PC-9 (cell line): ENCODE measurements at regions not wholly inside any gene's neighbourhood (a gene's known extent, or its start where the extent isn't known, plus 50 kb on each side); places are given as distances from the start of the nearest gene placed in this dataset.

Experiments used
- BruUV-seq: library from RNA; stranded (reverse); fragments of 400-500 nt; replicated peaks from 2 replicates; lab custom pipeline; 2021; lab: Mats Ljungman, UMichigan
- CTCF ChIA-PET: fragments of 300-600 bp; sonication (Branson Sonifier 250); formaldehyde crosslinking; loops from one replicate; lab custom pipeline; 2022; ENCODE audit warnings: antibody characterized with exemption; lab: Charles Lee
- POLR2A ChIA-PET: fragments of 300-600 bp; sonication (Branson Sonifier 250); formaldehyde crosslinking; loops from one replicate; lab custom pipeline; 2022; ENCODE audit warnings: antibody characterized with exemption; ENCODE audit not compliant: unreplicated experiment; lab: Charles Lee
- DNase-seq, 2 experiments: peaks; one replicate each; pipeline versions ENCODE4 v3.0.0 to v3.0.0-alpha.2; 2015 to 2022; ENCODE audit warnings: mixed read lengths in 1 of 2
- H2AFZ ChIP-seq: fragments of 200-600 bp; sonication (generic); 2 replicates; pipeline ENCODE4 v1.8.1; 2017; ENCODE audit warnings: antibody characterized with exemption
- H3F3A ChIP-seq: fragments of 200-600 bp; sonication (generic); 2 replicates; pipeline ENCODE4 v1.8.1; 2017; ENCODE audit warnings: antibody characterized with exemption, mild to moderate bottlenecking, low read depth; ENCODE audit not compliant: insufficient read depth
- H3K27ac ChIP-seq: fragments of 200-600 bp; sonication (generic); 2 replicates; pipeline ENCODE4 v1.6.1; 2016; ENCODE audit warnings: mixed run types
- H3K27me3 ChIP-seq: fragments of 200-600 bp; sonication (generic); 2 replicates; pipeline ENCODE4 v1.6.1; 2016; ENCODE audit warnings: low read depth, mixed run types; ENCODE audit not compliant: insufficient read depth
- H3K36me3 ChIP-seq: fragments of 200-600 bp; sonication (generic); 2 replicates; pipeline ENCODE4 v1.6.1; 2016; ENCODE audit warnings: low read depth, mixed run types
- H3K4me1 ChIP-seq: fragments of 200-600 bp; sonication (generic); replicated peaks from 2 replicates; pipeline ENCODE4 v1.6.1; 2016; ENCODE audit warnings: mixed run types; ENCODE audit not compliant: insufficient read depth
- H3K4me2 ChIP-seq: fragments of 200-600 bp; sonication (generic); 2 replicates; pipeline ENCODE4 v1.6.1; 2017; ENCODE audit warnings: mixed run types
- H3K4me3 ChIP-seq: fragments of 200-600 bp; sonication (generic); 2 replicates; pipeline ENCODE4 v1.6.1; 2016; ENCODE audit warnings: mixed run types
- H3K79me2 ChIP-seq: fragments of 200-600 bp; sonication (generic); 2 replicates; pipeline ENCODE4 v1.6.1; 2017; ENCODE audit warnings: low read depth, mixed run types
- H3K9me2 ChIP-seq: fragments of 200-600 bp; sonication (generic); 2 replicates; pipeline ENCODE4 v1.8.1; 2017; ENCODE audit warnings: mild to moderate bottlenecking; ENCODE audit not compliant: insufficient read depth
- H3K9me3 ChIP-seq: fragments of 200-600 bp; sonication (generic); 2 replicates; pipeline ENCODE4 v1.8.1; 2016; ENCODE audit warnings: low read depth; ENCODE audit not compliant: insufficient read depth
- H4K20me1 ChIP-seq: fragments of 200-600 bp; sonication (generic); 2 replicates; pipeline ENCODE4 v1.8.1; 2017; ENCODE audit not compliant: insufficient read depth
- CTCF ChIP-seq: fragments of 200-600 bp; sonication (generic); conservative IDR thresholded peaks from 2 replicates; pipeline ENCODE4 v1.6.1; 2017; ENCODE audit warnings: mixed run types, antibody characterized with exemption, mild to moderate bottlenecking, moderate library complexity
- EZH2 ChIP-seq: fragments of 200-600 bp; sonication (generic); IDR thresholded peaks from 2 replicates; pipeline ENCODE4 v1.8.0; 2017; ENCODE audit warnings: antibody characterized with exemption, low read depth
- intact Hi-C: fragments of 100-400 bp; cut with micrococcal nuclease; formaldehyde crosslinking; loops from one replicate; pipeline ENCODE4 v1.10.0; 2022; ENCODE audit not compliant: unreplicated experiment

DNA sequence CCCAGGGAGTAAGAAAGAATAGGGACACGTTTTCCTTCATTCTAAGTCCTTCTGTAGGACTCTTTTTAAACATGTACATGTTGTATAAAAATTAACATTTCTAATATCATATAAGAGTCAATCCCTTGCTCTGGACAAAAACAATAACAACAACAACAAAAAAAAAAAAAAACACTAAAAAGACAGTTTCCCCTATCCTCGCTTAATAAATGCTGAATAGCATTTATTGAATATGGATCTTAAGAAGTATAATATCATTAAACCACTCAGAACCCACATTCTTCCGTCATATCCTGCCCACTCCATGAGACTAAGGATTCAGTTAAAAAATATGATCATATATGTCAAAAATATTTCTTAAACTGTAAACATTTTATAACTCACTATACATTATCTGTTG, 145.1 kb downstream of the AQP9 start:
- CTCF ChIA-PET: no interaction called here
- 0 out of 2 replicates have a peak, but pooled peaks cover 4% of the 10 kb centered on the region for H3K4me1 ChIP-seq
- no peaks in the 10 kb centered on the region for H3K9me2 ChIP-seq
- no peak overlapping the region for H3K4me3 ChIP-seq
- intact Hi-C loops: no loop called here
- TF ChIP-seq CTCF: no peak
- no peak for TF ChIP-seq EZH2
- H3K27me3 ChIP-seq: no peaks in the 10 kb centered on the region
- no peaks in the 10 kb centered on the region for H3K36me3 ChIP-seq
- no peaks in the 10 kb centered on the region for H3F3A ChIP-seq
- BruUV-seq: no TSS peak
- H3K4me2 ChIP-seq: no peak overlapping the region
- DNase-seq: no peak
- H2AFZ ChIP-seq: no peak overlapping the region
- H4K20me1 ChIP-seq: no peaks in the 10 kb centered on the region
- no peak overlapping the region for H3K27ac ChIP-seq
- no peaks in the 10 kb centered on the region for H3K9me3 ChIP-seq
- no peaks in the 10 kb centered on the region for H3K79me2 ChIP-seq
- POLR2A ChIA-PET: no interaction called here

DNA sequence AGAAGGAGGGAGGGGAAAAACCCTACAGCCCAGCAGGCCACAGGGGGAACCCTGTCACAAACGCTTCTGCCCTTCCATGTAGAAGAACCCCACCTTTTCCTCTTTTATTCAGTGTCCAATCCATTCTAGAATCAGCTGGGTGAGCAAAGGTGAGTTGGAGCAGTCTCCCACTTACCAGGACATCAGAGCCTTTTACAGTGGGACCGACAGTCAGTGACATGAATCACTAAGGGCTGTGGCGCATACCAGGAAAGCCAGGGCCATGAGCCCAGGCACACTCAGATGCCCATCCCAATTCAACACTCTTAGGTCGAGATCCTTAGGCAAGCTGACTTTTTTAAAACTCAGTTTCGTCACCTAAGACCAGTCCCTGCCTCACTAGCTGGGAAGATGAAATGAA, 146.1 kb downstream of the AQP9 start:
- no peaks in the 10 kb centered on the region for H3K9me3 ChIP-seq
- H3K4me3 ChIP-seq: no peak overlapping the region
- CTCF ChIA-PET: no interaction called here
- no peaks in the 10 kb centered on the region for H4K20me1 ChIP-seq
- POLR2A ChIA-PET: no interaction called here
- H3K79me2 ChIP-seq: no peaks in the 10 kb centered on the region
- H3K4me1 ChIP-seq: 0 out of 2 replicates have a peak, but pooled peaks cover 4% of the 10 kb centered on the region
- no peaks in the 10 kb centered on the region for H3K36me3 ChIP-seq
- no peaks in the 10 kb centered on the region for H3F3A ChIP-seq
- intact Hi-C loops: no loop called here
- H3K27ac ChIP-seq: no peak overlapping the region
- peak in 1 of 2 experiments; percentile 23 for DNase-seq
- no peaks in the 10 kb centered on the region for H3K9me2 ChIP-seq
- TF ChIP-seq EZH2 (no peak), CTCF (no peak)
- no peak overlapping the region for H2AFZ ChIP-seq
- H3K27me3 ChIP-seq: no peaks in the 10 kb centered on the region
- H3K4me2 ChIP-seq: no peak overlapping the region
- BruUV-seq: no TSS peak

- TF ChIP-seq EZH2: no peak
- TF ChIP-seq CTCF: no peak
- no peaks in the 10 kb centered on the region for H3K9me2 ChIP-seq
- BruUV-seq: no TSS peak
- no peak overlapping the region for H2AFZ ChIP-seq
- ChIA-PET CTCF (no interaction called here), POLR2A (interaction anchor here (0.6 kb wide), 1 partner anchor 447 kb away, joined by 5 read pairs; no protein-coding TSS in a partner anchor)
- H4K20me1 ChIP-seq: no peaks in the 10 kb centered on the region
- no peak overlapping the region for H3K4me3 ChIP-seq
- H3K4me1 ChIP-seq: 0 out of 2 replicates have a peak, but pooled peaks cover 4% of the 10 kb centered on the region
- DNase-seq: no peak
- H3K36me3 ChIP-seq: no peaks in the 10 kb centered on the region
- H3K27me3 ChIP-seq: no peaks in the 10 kb centered on the region
- intact Hi-C loops: no loop called here
- no peaks in the 10 kb centered on the region for H3F3A ChIP-seq
- no peaks in the 10 kb centered on the region for H3K79me2 ChIP-seq
- H3K27ac ChIP-seq: no peak overlapping the region
- no peaks in the 10 kb centered on the region for H3K9me3 ChIP-seq
- H3K4me2 ChIP-seq: no peak overlapping the region
Observed at GRCh38 chr15:58285212-58285920, 146.4 kb upstream of the LIPC start.
